Medulla oblongata (tissue), 1 donor: ENCODE measurements at regions not wholly inside any gene's neighbourhood (a gene's known extent, or its start where the extent isn't known, plus 50 kb on each side); places are given as distances from the start of the nearest gene placed in this dataset.
"Not testable (repeated sequence)": the region's sequence is repeated elsewhere in the genome, so short reads cannot be mapped to it uniquely, and the experiment has no call there.

Experiments used
- DNase-seq: peaks from one replicate; pipeline ENCODE4 v3.0.0-alpha.2; 2015; ENCODE audit errors: extremely low spot score

DNA sequence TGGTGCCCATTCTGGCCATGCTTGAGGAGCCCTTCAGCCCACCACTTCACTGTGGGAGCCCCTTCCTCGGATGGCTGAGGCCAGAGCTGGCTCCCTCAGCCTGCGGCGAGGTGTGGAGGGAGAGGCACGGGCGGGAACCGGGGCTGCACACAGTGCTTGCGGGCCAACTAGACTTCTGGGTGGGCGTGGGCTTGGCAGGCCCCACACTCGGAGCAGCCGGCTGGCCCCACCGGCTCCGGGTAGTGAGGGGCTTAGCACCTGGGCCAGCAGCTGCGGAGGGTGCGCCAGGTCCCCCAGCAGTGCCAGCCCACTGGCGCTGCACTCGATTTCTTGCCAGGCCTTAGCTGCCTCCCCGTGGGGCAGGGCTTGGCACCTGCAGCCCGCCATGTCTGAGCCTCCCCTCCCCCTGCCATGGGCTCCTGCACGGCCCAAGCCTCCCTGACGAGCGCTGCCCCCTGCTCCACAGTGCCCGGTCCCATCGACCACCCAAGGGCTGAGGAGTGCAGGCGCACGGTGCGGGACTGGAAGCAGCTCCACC lies 554.2 kb downstream of the GABRG2 start:
- not testable (repeated sequence) for DNase-seq

DNA sequence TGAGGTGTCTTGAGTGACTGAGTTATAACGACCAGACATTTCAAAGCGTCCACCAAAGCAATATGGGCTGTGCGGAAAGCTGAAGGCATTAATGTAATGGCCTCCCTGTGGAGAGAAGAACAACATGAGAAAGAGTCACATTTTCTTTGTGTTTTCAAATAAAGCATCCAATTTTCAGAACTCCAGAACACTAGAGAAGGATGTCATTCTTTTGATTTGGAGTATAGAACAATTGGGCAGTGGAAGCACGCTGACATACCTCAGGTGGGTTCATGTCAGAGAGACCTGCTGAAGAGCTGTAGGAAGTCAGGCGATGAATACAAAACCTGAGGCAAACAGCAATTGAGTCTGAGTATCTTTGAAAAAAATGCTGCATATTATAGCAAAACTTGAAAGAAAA lies 556.5 kb downstream of the GABRG2 start:
- DNase-seq, result no peak

GRCh38 chr5:162637481-162637880 lies 569.9 kb downstream of the GABRG2 start:
- no peak for DNase-seq

- DNase-seq, result no peak
Observed at GRCh38 chr5:162638849-162639248, 571.3 kb downstream of the GABRG2 start.

- DNase-seq, result no peak
Observed at GRCh38 chr5:162641142-162641813, 573.7 kb downstream of the GABRG2 start.

GRCh38 chr5:162654661-162655405 lies 587.3 kb downstream of the GABRG2 start:
- no peak for DNase-seq

- no peak for DNase-seq
Observed at GRCh38 chr5:162657076-162657475, 589.5 kb downstream of the GABRG2 start.

- DNase-seq, result no peak
Observed at GRCh38 chr5:162664846-162665245, 597.3 kb downstream of the GABRG2 start.

DNA sequence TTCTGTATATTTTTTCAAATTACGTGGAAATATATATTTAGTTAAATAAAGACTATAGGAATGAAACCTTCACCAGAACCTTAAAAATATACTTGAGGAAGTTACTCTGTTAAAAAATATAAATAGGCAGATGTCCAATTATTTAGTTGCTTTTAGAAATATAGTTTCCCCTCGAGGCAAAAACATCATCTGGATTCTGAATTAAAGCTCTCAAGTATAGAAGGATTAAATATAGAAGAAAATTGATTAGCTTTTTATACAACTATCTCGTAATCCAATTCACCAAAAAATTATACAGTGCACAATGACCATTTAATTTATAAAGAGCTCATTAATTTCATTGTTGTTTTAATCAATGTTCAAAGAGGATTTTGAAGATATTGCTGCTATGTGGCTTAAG lies 601.4 kb downstream of the GABRG2 start:
- no peak for DNase-seq

DNA sequence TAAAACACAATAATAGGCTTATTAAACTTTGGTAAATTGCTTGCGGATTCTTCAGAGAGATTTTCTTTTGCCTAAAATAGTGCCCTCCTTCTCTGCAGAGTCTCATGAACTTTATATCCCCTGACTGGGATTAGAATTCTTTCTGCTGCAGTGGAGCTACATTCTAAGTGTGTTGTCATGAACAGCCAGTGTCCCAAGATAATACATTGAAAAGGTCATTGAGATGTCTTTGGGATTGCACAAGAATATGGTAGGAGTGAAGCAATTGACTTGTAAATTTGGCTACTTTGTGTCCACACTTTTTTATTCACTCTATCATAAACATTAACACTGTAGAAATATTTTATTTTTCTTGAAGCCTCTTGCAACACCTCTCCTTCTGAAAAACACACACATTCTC lies 604.5 kb downstream of the GABRG2 start:
- DNase-seq, result no peak

GRCh38 chr5:162683284-162683683 lies 615.7 kb downstream of the GABRG2 start:
- DNase-seq, result no peak

GRCh38 chr5:162684145-162684544 lies 616.6 kb downstream of the GABRG2 start:
- DNase-seq, result no peak

DNA sequence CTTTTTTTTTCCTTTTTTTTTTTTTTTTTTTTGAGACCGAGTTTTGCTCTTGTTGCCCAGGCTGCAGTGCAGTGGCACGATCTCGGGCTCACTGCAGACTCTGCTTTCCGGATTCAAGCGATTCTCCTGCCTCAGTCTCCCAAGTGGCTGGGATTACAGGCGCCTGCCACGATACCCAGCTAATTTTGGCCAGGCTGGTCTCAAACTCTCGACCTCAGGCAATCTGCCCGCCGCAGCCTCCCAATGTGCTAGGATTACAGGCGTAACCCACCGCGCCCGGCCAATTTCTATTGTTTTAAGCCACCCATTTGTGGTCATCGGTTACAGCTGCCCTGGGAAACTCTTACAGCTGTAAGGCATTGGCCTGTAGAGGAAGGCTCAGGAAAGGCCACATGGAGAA lies 617.7 kb downstream of the GABRG2 start:
- no peak for DNase-seq

DNA sequence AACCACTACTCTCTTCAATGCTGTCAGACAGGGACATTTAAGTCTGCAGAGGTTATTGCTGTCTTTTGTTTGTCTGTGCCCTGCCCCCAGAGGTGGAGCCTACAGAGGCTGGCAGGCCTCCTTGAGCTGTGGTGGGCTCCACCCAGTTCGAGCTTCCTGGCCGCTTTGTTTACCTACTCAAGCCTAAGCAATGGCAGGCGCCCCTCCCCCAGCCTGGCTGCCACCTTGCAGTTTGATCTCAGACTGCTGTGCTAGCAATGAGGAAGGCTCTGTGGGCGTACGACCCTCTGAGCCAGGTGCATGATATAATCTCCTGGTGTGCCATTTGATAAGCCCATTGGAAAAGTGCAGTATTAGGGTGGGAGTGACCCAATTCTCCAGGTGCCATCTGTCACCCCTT lies 628.7 kb downstream of the GABRG2 start:
- DNase-seq, result not testable (repeated sequence)

- no peak for DNase-seq
Observed at GRCh38 chr5:162699361-162699760, 631.8 kb downstream of the GABRG2 start.

DNA sequence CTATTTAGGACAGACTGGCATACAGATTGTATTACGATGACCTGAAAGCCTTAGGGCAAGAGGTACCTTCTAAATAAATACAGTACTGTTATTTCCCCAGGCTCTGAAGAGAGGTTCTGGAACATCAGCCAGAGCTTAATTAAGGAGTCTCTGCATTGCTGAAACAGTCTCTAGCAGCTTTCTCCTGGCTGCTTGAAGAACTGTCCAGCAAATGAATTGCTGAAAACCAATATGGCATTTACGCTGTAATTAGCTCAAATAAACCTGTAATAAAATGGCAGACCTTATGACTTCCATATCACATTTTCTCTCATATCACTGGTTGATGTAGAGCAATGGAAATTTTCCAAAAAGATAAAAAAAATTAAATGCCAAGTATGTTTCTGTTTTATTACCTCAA lies 636.3 kb downstream of the GABRG2 start:
- no peak for DNase-seq

- no peak for DNase-seq
Observed at GRCh38 chr5:162711244-162711643, 643.7 kb downstream of the GABRG2 start.

DNA sequence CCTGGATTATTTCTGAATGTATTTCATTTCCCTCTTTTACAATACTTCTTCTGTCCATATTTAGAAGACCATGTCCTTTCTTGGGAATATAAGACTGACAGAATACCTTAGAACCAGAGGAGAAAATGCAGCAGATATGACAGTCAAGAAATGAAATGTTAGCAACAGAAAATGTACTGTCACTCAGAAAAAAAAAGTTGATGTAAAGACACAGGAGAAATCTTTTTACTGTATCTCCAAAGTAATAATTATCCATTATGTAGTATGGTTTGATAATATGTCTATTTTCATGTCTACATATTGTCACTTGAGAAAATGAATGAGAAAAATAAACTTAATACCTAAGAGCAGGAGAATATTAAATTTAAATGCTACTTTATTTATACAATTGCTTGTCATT lies 652.1 kb downstream of the GABRG2 start:
- DNase-seq, result no peak

DNA sequence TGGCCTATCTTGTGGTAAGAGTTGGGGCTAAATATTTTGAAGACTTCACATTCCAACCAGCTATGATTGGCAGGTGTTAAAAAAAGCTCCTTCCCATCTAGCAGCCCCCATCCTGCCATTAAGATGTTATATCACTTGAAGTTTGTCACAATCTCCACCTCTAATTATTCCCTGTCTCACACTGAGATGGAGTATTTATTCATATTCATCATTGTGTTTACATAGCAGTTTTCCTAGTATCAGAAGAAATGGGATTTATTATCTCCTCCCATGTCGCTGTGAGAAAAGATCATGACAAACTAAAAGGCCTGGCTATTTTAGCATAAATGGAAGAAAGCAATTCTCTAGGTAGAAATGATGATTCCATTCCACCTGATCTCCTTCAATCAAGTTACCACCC lies 653.6 kb downstream of the GABRG2 start:
- no peak for DNase-seq

- DNase-seq, result no peak
Observed at GRCh38 chr5:162752612-162753011, 684.8 kb upstream of the CCNG1 start.

- no peak for DNase-seq
Observed at GRCh38 chr5:162762119-162762518, 675.3 kb upstream of the CCNG1 start.

DNA sequence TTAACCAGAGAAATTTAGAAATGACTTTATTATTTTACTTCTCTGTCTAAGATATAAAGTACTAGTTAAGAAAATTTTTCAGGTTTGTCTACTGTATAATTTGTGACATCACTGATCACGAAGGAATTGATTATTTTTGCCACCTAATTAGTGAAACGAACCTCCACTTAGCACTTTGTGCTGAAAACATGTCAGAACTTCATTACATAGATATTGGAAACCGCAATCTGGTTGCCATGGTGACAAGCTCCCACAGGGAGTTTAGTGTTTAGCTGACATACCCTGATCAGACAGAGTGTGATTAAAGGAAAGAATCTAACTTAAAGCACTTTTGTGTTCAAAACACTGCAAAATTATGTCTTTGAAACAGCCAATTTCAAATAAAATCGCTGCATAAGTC lies 668.4 kb upstream of the CCNG1 start:
- DNase-seq, result no peak

DNA sequence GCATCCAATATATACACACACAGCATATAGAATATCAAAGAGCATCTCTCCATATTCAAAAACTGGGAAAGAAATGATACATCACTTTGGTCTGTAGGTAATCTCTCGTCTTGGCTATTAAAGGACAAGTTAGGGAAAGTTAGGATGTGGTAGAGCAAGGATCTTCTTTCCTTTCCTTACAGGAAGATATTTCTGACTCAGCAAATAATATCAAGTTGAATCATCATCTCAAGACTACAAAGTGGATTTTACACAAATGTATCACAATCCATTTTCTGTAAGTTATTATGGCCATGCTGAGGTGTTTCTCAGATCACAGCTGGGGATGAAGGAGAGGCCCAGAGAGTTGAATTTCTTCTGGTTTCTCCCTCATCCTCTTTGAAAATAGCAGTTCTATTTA lies 651.7 kb upstream of the CCNG1 start:
- DNase-seq, result no peak
